ENCODE measurements at regions not wholly inside any gene's neighbourhood (a gene's known extent, or its start where the extent isn't known, plus 50 kb on each side); places are given as distances from the start of the nearest gene placed in this dataset.

DNA sequence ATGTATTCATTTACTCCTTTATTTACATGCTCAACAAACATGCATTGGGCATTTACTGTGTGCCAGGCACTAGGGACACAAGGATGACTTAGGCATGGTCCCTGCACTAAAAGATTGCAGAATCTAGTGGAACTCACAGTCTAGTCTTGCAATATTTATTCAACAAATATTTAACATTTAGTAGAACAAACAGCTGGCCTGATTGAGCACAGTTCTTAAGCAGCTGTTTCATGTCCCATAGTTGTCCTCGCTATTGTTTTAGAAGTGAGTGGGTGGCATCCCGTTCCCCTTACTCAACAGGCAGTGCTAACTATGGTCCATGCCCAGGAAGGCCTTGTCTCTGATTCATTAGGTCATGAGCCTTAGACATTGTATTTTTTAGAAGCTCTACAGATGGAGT lies 459.9 kb upstream of the CADM1 start:
- H3K4me3 ChIP-seq (ENCODE audit: control insufficient read depth, low read depth, low read length), result no peak overlapping the region
- no peak for TF ChIP-seq CTCF (conservative IDR thresholded peaks at IDR 0.05; ENCODE audit: control insufficient read depth, insufficient read depth, low read depth, low read length)
- no peak for DNase-seq (ENCODE audit: low read depth)

DNA sequence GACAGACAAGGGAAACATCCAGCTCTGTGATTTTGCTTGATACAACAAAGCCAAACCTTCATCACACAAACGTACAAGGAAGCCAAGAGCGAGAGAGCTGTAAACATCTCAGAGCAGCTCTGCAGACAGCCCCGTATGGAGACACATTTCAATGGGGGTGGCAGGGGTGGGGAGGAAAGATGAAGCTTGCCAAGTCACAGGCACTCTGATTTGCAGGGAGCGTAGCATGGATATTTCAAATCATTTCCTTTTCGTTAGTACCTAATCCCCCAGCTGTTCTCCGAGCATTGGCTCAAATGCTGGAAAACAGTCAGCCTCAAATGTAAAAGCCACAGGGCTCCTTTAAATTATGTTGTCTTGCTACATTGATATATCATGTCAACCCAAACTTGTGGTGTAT lies 458.9 kb upstream of the CADM1 start:
- DNase-seq (ENCODE audit: low read depth), result no peak
- no peak overlapping the region for H3K4me3 ChIP-seq (ENCODE audit: control insufficient read depth, low read depth, low read length)
- TF ChIP-seq CTCF (conservative IDR thresholded peaks at IDR 0.05; ENCODE audit: control insufficient read depth, insufficient read depth, low read depth, low read length), result no peak

GRCh38 chr11:115961159-115962003 lies 457.2 kb upstream of the CADM1 start:
- no peak overlapping the region for H3K4me3 ChIP-seq (ENCODE audit: control insufficient read depth, low read depth, low read length)
- TF ChIP-seq CTCF (conservative IDR thresholded peaks at IDR 0.05; ENCODE audit: control insufficient read depth, insufficient read depth, low read depth, low read length), result no peak
- DNase-seq (ENCODE audit: low read depth), result no peak

DNA sequence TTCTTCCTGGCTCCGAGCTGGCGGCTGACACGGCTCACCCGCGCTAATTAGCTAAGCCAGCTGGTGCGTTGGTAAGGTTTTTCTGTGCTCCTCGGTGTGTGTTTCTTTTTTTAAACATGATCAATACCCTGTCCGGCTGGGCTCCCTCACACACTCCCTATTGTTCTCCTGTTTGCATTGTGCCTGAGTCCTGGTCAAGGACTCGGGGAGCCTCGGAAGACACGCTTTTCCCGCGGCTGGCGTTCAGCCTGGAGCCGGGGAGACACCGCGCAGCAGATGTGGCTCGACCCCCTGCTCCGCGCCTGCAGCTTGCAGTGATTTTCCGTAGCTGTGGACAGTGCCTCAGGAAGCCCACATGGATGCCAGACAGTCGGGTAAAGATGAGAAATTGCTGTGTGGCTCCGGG lies 454.9 kb upstream of the CADM1 start:
- H3K4me3 ChIP-seq (ENCODE audit: control insufficient read depth, low read depth, low read length), result no peak overlapping the region
- TF ChIP-seq CTCF (conservative IDR thresholded peaks at IDR 0.05; ENCODE audit: control insufficient read depth, insufficient read depth, low read depth, low read length), result no peak
- no peak for DNase-seq (ENCODE audit: low read depth)

DNA sequence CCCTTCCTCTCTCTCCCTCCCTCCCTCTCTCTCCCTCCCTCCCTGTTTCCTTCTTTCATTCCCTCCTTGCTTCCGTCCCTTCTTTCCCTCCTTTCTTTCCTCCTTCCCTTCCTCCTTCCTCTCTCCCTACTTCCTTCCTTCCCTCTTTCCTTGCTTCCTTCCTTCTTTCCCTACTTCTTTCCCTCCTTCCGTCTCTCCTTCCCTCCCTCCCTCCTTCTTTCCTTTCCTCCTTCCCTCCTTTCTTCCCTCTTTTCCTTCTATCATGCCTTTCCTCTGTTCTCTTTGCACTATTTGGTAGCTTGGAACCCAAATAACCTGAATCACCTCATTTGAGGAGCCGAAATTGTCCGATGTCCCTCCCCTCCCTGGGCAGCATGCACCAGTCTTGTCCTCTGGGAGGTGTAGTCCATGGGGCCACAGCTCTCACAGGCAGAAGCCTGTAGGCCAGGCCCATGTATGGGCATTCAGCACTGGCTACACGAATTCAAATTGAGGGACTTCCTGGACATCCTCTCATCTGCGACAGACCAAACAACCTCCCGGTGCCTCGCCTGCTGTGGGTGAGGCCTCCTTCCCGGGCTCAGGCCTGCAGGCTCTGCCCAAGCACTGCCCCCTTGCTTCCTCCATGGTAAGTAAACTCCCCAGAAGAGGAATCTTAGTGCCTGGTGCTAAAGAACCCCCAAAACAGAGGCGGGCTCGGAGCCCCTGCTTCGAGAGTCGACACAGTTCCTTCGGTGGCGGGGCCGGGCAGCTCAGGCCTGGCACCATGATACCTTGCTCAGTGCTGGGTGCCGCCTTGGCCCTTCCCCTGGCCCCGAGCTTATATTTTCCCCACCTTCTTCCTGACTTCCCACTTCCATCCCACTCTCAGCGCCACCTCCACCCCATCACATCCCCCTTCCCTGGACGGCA lies 454.1 kb upstream of the CADM1 start:
- no peak overlapping the region for H3K4me3 ChIP-seq (ENCODE audit: control insufficient read depth, low read depth, low read length)
- no peak for TF ChIP-seq CTCF (conservative IDR thresholded peaks at IDR 0.05; ENCODE audit: control insufficient read depth, insufficient read depth, low read depth, low read length)
- no peak for DNase-seq (ENCODE audit: low read depth)

GRCh38 chr11:115955803-115956202 lies 451.6 kb upstream of the CADM1 start:
- no peak overlapping the region for H3K4me3 ChIP-seq (ENCODE audit: control insufficient read depth, low read depth, low read length)
- TF ChIP-seq CTCF (conservative IDR thresholded peaks at IDR 0.05; ENCODE audit: control insufficient read depth, insufficient read depth, low read depth, low read length), result no peak
- no peak for DNase-seq (ENCODE audit: low read depth)

All from fibroblast of mammary gland (primary cell).